Psoas muscle (tissue), 7 donors: ENCODE measurements at regions not wholly inside any gene's neighbourhood (a gene's known extent, or its start where the extent isn't known, plus 50 kb on each side); places are given as distances from the start of the nearest gene placed in this dataset.

Experiments
- ATAC-seq, 4 donors: fragments of 200-7000 bp; cut with Tn5 transposase; one replicate each; pipeline ENCODE4 v1.9.1; 2020; ENCODE audit warnings: moderate library complexity in 3 of 4, mild to moderate bottlenecking in 2 of 4
- DNase-seq, 2 donors: peaks; one replicate each; pipeline ENCODE4 v3.0.0-alpha.2; 2020
- H3K27ac ChIP-seq: fragments of 200-600 bp; one replicate; pipeline ENCODE4 v1.8.0; 2022
- H3K27me3 ChIP-seq, 3 donors: fragments of 200-600 bp in 1 of 3; one replicate each; pipeline versions ENCODE4 v1.6.1 to v1.8.0; 2013 to 2022; ENCODE audit warnings: low read length in 2 of 3, mild to moderate bottlenecking in 2 of 3, moderate library complexity in 1 of 3; ENCODE audit not compliant: insufficient read depth in 3 of 3
- H3K36me3 ChIP-seq, 2 donors: fragments of 200-600 bp in 1 of 2; one replicate each; pipeline versions ENCODE4 v1.6.1 to v1.8.0; 2013 to 2022; ENCODE audit warnings: low read depth in 1 of 2, mild to moderate bottlenecking in 1 of 2, moderate library complexity in 1 of 2; ENCODE audit not compliant: insufficient read depth in 1 of 2
- H3K4me1 ChIP-seq: fragments of 200-600 bp; one replicate; pipeline ENCODE4 v1.8.0; 2022
- H3K4me3 ChIP-seq: fragments of 200-600 bp; one replicate; pipeline ENCODE4 v1.8.0; 2022; ENCODE audit warnings: mild to moderate bottlenecking
- H3K9me3 ChIP-seq: fragments of 200-600 bp; one replicate; pipeline ENCODE4 v1.8.0; 2022
- CTCF ChIP-seq: fragments of 200-600 bp; IDR thresholded peaks from one replicate; pipeline ENCODE4 v1.8.0; 2022; ENCODE audit warnings: antibody characterized with exemption
- WGBS, 3 donors: extraction: QIAGEN DNeasy Blood & Tissue Kit; methylation state at CpG; one replicate each; pipeline versions ENCODE4 v1.1.6 to v1.1.7; 2013; 5-methylcytosine and 5-hydroxymethylcytosine counted together
- intact Hi-C, 2 donors: fragments of 100-400 bp; cut with DNase I; formaldehyde crosslinking; loops; one replicate each; pipeline versions ENCODE4 v1.11.0 to v1.14.2; 2022
- donor health status: healthy with polysubstance abuse.
- donor health status: DM: no; HTN: no; CAD: no; lungs with moderate emphysema.
- donor health status: Bipolar disorder and iron deficiency.
- donor health status: healthy.
- donor health status: DM: yes; HTN: yes; CAD: no.
- donor health status: DM: no; HTN: no; CAD: no.
- donor health status: DM: yes; HTN: yes; CAD: no.

- no peak for ATAC-seq
- WGBS, 3 donors, result 64 to 92% (median 70%) methylated on average over 3 of the region's 3 CpGs
Observed at GRCh38 chr4:152176627-152177214, 359.2 kb downstream of the FBXW7 start.

GRCh38 chr4:152175586-152175985 lies 360.3 kb downstream of the FBXW7 start:
- Histone ChIP-seq H3K4me3 (no peak overlapping the region), H3K27me3 (no peaks in the 10 kb centered on the region), H3K36me3 (no peaks in the 10 kb centered on the region), H3K4me1 (no peaks in the 10 kb centered on the region), H3K27ac (no peak overlapping the region), H3K9me3 (no peaks in the 10 kb centered on the region)
- intact Hi-C loops, result no loop called here
- TF ChIP-seq CTCF, result no peak
- DNase-seq (no peak), ATAC-seq (no peak)
- WGBS, 3 donors, result 84 to 90% (median 88%) methylated on average over 2 of the region's 2 CpGs

More at GRCh38 chr4:152176627-152177214, 359.2 kb downstream of the FBXW7 start:
- Histone ChIP-seq H3K27me3 (no peaks in the 10 kb centered on the region), H3K36me3 (no peaks in the 10 kb centered on the region), H3K27ac (no peak overlapping the region), H3K9me3 (no peaks in the 10 kb centered on the region), H3K4me3 (no peak overlapping the region), H3K4me1 (no peaks in the 10 kb centered on the region)
- no peak for TF ChIP-seq CTCF
- intact Hi-C loops, result no loop called here
- no peak for DNase-seq

GRCh38 chr4:152172146-152172545 lies 363.7 kb downstream of the FBXW7 start:
- DNase-seq, result no peak
- Histone ChIP-seq H3K36me3 (no peaks in the 10 kb centered on the region), H3K27ac (no peak overlapping the region), H3K4me3 (no peak overlapping the region), H3K27me3 (no peaks in the 10 kb centered on the region), H3K9me3 (no peaks in the 10 kb centered on the region), H3K4me1 (no peaks in the 10 kb centered on the region)
- WGBS, 3 donors, result 56 to 64% (median 58%) methylated on average over 6 of the region's 6 CpGs
- no peak for ATAC-seq
- intact Hi-C loops, result no loop called here
- no peak for TF ChIP-seq CTCF

GRCh38 chr4:152171556-152171955 lies 364.3 kb downstream of the FBXW7 start:
- WGBS, 3 donors, result 64 to 74% (median 72%) methylated on average over 4 of the region's 4 CpGs
- no peak overlapping the region for H3K4me3 ChIP-seq
- ATAC-seq, result no peak

More at GRCh38 chr4:152171556-152171955, 364.3 kb downstream of the FBXW7 start:
- DNase-seq, result no peak
- H3K27me3 ChIP-seq, result no peaks in the 10 kb centered on the region
- intact Hi-C loops, result no loop called here
- H3K27ac ChIP-seq, result no peak overlapping the region
- no peak for TF ChIP-seq CTCF
- H3K36me3 ChIP-seq, result no peaks in the 10 kb centered on the region
- H3K9me3 ChIP-seq, result no peaks in the 10 kb centered on the region
- H3K4me1 ChIP-seq, result no peaks in the 10 kb centered on the region
